ENCODE measurements at regions not wholly inside any gene's neighbourhood (a gene's known extent, or its start where the extent isn't known, plus 50 kb on each side); places are given as distances from the start of the nearest gene placed in this dataset.

DNA sequence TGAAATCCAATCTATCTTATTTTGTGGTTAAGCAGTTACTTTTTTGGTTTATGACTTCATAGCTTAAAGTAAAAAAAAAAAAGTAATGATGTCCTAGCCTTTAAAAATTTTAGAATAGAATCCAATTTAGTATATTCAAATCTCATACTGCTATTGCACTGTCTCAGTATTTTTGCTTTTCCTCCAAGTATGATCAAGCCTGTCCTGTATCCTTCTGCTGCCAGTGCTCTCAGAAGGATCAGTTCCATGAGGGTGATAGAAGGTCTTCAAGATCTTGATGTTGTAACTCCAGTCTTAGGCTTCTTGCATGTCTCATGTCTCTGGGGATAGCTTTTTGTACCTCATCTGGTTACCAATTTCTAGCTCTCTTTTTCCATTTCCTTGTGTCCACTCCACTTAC, 324.2 kb upstream of the FAR2 start:
- TF ChIP-seq, protein P1, sequence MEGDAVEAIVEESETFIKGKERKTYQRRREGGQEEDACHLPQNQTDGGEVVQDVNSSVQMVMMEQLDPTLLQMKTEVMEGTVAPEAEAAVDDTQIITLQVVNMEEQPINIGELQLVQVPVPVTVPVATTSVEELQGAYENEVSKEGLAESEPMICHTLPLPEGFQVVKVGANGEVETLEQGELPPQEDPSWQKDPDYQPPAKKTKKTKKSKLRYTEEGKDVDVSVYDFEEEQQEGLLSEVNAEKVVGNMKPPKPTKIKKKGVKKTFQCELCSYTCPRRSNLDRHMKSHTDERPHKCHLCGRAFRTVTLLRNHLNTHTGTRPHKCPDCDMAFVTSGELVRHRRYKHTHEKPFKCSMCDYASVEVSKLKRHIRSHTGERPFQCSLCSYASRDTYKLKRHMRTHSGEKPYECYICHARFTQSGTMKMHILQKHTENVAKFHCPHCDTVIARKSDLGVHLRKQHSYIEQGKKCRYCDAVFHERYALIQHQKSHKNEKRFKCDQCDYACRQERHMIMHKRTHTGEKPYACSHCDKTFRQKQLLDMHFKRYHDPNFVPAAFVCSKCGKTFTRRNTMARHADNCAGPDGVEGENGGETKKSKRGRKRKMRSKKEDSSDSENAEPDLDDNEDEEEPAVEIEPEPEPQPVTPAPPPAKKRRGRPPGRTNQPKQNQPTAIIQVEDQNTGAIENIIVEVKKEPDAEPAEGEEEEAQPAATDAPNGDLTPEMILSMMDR (IDR thresholded peaks at IDR 0.05) = no peak
- TF ChIP-seq POLR2A (IDR thresholded peaks at IDR 0.05) = no peak

All from right lobe of liver (tissue), 4 donors.